CMK (cell line): ENCODE measurements at regions not wholly inside any gene's neighbourhood (a gene's known extent, or its start where the extent isn't known, plus 50 kb on each side); places are given as distances from the start of the nearest gene placed in this dataset.
"Not testable (repeated sequence)": the region's sequence is repeated elsewhere in the genome, so short reads cannot be mapped to it uniquely, and the experiment has no call there.

ENCODE experiments used
- DNase-seq: peaks from one replicate; pipeline ENCODE4 v3.0.0-alpha.2; 2010; ENCODE audit warnings: low read depth

DNA sequence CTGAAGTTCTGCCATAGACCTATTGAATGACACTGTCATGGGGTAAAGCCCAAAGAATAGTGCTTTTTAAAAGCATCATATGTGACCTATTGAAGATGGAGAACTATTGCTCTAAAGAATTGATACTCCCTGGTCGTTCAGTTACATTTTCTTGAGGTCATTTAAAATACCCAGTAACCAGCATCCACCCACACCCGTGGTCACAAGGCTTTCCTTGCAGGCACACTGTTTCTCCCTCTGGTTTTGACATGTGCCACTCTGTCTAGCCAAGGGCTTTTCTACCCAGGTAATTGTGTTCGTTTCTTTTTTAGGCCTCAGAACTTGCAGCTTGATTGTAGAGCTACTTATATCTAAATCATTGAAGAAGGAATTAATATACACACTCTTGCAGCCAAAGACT lies 68.3 kb upstream of the LYZL2 start:
- no peak for DNase-seq

DNA sequence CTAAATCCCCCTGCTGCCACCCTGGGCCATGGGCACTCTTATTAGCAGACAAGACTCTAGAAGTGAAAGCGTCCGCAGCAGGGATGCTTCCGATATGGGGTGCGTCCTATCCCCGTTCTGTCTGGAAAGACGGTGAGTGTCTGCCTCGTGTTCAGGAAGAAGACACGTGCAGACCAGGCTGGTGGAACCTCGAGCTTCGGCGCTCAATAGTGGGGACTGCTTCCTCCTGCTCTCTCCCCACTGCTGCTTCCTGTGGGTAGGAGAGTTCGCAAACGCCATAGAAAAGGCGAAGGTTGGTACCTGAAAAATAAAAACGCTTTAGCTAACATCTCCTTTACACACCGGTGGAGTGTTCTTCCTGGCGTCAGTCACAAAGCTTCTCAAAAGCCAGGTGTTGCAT lies 67.7 kb upstream of the LYZL2 start:
- DNase-seq, result not testable (repeated sequence)

DNA sequence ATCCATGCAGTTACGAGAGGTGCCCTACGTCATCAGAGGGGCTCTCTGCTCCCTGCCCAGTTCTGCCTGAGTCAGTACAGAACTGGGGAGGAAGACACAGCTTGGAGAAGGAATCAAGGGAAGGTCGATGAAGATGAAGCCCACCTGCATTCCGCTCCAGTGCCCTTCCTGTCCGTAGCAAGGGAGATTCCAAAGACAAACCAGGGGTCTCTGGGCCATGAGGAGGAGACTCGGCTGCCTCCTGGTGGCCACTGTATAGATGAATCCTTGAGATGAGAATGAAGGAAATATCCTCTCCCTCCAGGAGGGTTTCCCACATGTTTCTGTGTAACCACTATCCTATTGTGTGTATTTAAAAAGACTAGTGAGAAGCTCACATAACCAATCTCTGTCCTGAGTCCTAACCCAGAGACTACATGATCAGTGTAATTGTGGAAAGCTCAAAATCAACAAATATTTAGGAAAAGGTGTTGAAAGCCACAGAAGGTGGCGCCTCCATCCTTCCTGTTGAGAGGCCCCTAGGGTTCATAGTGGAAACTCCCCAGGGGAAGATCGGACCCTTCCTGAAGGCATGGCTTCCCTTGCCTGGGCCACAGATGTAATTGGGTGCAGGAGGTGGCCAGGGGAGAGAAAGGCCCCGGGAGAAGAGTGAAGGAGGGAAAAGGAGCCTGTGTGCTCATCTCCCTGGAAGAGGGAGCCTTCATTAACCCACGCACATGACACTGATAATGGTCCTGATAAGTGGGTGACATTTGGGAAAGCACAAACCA lies 67.0 kb upstream of the LYZL2 start:
- DNase-seq, result not testable (repeated sequence)

DNA sequence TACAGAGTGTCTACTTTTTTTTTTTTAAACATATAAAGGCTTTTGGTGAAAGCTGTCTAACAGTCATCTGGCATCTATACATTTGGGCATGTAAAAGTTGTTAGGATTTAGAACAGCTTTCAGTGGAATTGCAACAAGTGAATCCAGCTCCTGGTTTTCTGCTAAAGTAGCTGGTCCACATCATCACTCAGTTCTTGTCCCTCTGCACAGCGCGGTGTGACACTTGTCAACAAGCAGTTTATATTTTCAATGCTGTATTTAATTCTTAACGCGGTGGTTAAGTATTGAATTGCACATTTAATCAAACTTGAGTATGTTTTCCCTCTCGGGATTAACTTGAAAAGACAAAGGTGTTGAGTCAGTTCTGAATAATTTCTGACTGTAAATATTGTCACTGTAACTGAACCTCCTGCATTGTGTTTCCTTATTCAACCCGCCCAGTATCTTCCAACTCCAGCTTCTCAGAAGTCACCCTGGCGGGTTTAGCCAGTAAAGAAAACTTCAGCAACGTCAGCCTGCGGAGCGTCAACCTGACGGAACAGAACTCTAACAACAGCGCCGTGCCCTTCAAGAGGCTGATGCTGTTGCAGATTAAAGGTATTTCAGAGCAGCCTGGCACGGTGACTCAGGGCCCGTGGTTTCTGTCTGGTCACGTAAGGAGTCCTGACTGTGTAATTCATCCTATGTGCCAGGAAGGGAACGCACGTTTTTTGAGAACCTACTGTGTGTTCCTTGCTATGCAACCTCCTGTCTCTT lies 66.1 kb upstream of the LYZL2 start:
- DNase-seq, result not testable (repeated sequence)

DNA sequence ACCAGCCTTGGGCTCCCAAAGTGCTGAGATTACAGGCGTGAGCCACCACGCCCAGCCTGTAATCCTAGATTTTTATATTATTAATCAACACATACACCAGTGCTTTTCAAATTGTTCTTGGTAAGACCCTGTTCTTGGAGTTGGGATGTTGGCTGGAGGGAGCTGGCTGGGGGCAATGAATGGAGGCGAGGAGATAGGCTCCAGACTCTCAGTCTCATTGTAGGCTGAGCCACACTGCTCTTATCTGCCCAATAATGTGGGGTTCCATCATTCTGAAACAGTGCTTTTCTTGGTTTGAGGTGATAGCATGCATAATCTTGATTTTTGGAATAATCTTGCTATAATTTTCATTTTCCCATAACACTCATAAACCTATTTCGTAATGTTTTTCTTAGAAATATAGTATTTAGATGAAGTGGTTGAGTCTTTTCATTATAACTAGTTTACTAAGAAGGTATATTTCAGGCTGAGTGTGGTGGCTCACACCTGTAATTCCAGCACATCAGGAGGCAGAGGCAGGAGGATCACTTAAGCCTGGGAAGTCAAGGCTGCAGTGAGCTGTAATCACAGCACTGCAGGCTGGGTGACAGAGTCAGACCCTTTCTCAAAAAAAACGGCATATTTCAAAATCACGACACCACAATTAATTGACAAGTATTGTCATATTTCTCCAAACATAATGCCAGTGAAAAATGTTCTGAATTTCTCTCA lies 65.1 kb upstream of the LYZL2 start:
- DNase-seq, result no peak

- no peak for DNase-seq
Observed at GRCh38 chr10:30691639-30692015, 62.1 kb upstream of the LYZL2 start.

DNA sequence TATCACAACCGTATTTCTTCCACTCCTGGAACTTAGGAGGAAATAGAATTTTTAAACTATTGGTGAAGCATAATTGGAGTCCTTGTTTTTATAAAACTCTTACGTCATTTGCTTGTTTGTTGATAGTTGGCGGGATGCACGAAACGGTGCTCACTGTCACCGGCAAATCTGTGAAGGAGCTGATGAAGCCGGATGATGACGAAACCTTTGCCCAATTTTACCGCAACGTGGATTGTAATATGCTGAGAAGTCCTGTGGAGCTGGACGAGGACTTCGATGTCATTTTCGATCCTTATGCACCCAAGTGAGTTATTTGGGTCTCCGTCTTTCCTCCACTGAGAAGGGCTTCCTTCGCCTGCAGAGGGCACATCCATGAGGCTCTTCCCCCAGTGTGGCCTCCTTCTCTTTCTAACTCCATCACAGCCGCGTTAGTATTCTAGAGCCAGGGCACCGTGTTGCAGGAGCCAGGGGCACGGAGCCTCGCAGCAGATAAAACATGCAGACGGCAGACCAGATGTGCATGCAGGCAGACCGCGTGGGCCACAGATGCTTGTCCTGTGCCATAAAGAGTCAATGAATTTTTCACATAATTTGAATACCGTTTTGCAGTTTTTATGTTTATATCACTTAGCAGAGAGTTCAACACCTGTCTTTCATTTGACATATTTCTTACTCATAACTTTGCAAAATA lies 61.5 kb upstream of the LYZL2 start:
- DNase-seq, result not testable (repeated sequence)

GRCh38 chr10:30688456-30688855 lies 58.9 kb upstream of the LYZL2 start:
- DNase-seq, result no peak

DNA sequence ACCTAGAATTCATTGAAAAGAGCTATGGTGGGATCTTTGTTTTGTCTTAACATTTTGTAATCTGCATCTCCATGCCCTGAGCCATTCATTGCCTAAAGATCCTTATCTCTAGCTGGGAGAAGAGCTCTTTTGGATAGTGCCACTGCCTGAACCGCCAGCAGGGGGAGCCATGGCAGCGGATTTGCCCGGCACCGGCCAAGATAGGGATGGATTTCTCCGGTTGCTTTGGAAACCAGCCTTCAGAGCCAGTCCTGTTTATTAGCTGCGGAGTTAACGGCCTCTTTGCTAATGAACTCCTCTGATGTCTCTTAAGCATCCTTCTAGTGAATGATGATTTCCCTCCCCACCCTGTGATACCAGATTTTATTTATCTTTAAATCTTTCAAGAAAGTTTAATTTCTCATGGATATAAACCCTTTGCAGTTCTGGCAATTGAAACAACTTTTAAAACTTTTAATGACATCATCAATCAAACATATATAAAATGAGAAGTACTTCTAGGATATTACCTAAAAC lies 58.2 kb upstream of the LYZL2 start:
- DNase-seq, result peak; percentile 26

- no peak for DNase-seq
Observed at GRCh38 chr10:30686708-30687107, 57.2 kb upstream of the LYZL2 start.

GRCh38 chr10:30683496-30683895 lies 53.9 kb upstream of the LYZL2 start:
- DNase-seq, result no peak

GRCh38 chr10:30682377-30683199 lies 53.0 kb upstream of the LYZL2 start:
- DNase-seq, result not testable (repeated sequence)

DNA sequence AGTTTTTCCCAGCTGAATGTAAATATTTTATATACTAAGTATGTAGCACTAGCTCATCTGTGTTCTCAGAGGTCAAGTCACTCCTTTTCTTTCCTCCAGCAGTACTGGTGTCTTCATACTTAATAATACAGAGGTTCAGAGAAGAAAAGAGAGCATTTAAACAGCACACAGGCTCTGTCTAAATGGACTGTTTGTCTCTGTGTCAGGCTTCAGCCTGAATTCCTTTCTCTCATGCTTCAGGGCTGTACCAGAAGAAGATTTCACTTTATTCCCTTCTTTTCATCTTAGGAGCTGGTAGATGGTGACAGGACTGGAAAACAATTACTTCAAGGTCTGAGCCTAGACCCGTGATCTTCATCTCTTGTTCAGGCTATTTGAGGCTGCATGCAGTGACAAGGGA lies 51.4 kb upstream of the LYZL2 start:
- DNase-seq, result no peak
